ENCODE measurements at regions not wholly inside any gene's neighbourhood (a gene's known extent, or its start where the extent isn't known, plus 50 kb on each side); places are given as distances from the start of the nearest gene placed in this dataset.

- TF ChIP-seq EZH2 (IDR thresholded peaks at IDR 0.05; ENCODE audit: borderline replicate concordance, low read depth, low read length) (no peak), CTCF (IDR thresholded peaks at IDR 0.05 in 2 of 3, conservative IDR thresholded peaks at IDR 0.05 in 1 of 3; ENCODE audit: insufficient read depth in 2 of 3, low read depth in 1 of 3, low read length in 3 of 3) (no peak), BCOR (IDR thresholded peaks at IDR 0.05) (no peak), IRF2 (CRISPR knock-in tag; IDR thresholded peaks at IDR 0.05) (no peak), ZNF316 (IDR thresholded peaks at IDR 0.05) (no peak), TRIM28 (IDR thresholded peaks at IDR 0.05) (no peak), NRF1 (conservative IDR thresholded peaks at IDR 0.05 in 1 of 2, IDR thresholded peaks at IDR 0.05 in 1 of 2) (no peak)
These were observed 297.0 kb upstream of the ST6GAL2 start for GRCh38 chr2:107182981-107183380.

Data from K562 (cell line).